Superior temporal gyrus (tissue), 1 donor: ENCODE measurements at regions not wholly inside any gene's neighbourhood (a gene's known extent, or its start where the extent isn't known, plus 50 kb on each side); places are given as distances from the start of the nearest gene placed in this dataset.

Experiments used
- DNase-seq: peaks from one replicate; pipeline ENCODE4 v3.0.0-alpha.2; 2016; ENCODE audit errors: extremely low spot score

- DNase-seq: no peak
Measured at GRCh38 chr13:34881494-34881893, 60.6 kb upstream of the NBEA start.

- DNase-seq: no peak
Measured at GRCh38 chr13:34883396-34883795, 58.7 kb upstream of the NBEA start.

DNA sequence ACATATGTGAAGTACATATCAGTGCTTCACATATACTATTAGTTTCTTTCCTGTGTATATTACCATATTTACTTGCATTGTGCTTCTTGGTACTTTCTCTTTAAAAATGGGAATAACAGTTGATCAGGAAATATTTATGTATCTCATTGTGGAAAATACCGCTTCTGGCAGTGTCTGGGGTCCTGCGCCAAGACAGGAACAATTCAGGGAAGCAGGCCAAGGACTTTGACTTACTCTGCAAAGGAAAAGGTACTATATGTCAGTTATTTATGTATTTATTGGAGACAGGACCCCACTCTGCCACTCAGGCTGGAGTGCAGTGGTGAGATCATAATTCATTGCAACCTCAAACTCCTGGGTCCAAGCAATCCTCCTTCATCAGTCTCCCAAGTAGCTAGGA lies 57.7 kb upstream of the NBEA start:
- DNase-seq: no peak

GRCh38 chr13:34886121-34886875 lies 55.8 kb upstream of the NBEA start:
- no peak for DNase-seq

DNA sequence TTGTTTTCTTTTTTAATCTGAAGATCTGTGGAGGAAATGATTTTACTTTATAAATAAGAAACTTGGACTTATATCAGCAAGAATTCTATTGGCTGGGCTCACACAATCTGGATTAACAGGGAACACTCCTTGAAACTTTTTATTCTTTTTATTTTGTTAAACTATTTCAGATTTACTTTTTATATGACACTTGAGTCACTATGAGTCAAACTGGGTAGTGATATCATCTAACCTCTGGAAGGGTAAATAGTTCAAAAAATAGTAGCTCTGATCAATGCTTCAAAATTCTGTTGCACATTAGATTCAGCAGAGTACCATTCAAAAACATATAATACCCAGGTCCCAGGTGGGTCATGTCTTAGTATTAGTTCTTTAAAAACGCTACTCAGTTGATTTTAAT lies 55.1 kb upstream of the NBEA start:
- no peak for DNase-seq
